GM13976 (cell line): ENCODE measurements at regions not wholly inside any gene's neighbourhood (a gene's known extent, or its start where the extent isn't known, plus 50 kb on each side); places are given as distances from the start of the nearest gene placed in this dataset.

Experiments
- DNase-seq: peaks from one replicate; pipeline ENCODE4 v3.0.0; 2012; ENCODE audit warnings: low spot score
- CTCF ChIP-seq: IDR thresholded peaks from 2 replicates; pipeline ENCODE4 v1.5.1; 2012; ENCODE audit warnings: borderline replicate concordance, mild to moderate bottlenecking; ENCODE audit not compliant: insufficient read depth; ENCODE audit errors: extremely low read depth, missing control alignments, control extremely low read depth
- in situ Hi-C: fragments of 300-500 bp; cut with MboI; formaldehyde crosslinking; loops from one replicate; pipeline ENCODE4 v1.12.0; 2022; ENCODE audit warnings: low sequenced_read_pairs, mixed read lengths, inconsistent platforms; ENCODE audit not compliant: unreplicated experiment

GRCh38 chr4:132003593-132003992, 1145.5 kb upstream of the PCDH10 start:
- TF ChIP-seq CTCF = no peak
- in situ Hi-C loops = no loop called here
- DNase-seq = no peak

DNA sequence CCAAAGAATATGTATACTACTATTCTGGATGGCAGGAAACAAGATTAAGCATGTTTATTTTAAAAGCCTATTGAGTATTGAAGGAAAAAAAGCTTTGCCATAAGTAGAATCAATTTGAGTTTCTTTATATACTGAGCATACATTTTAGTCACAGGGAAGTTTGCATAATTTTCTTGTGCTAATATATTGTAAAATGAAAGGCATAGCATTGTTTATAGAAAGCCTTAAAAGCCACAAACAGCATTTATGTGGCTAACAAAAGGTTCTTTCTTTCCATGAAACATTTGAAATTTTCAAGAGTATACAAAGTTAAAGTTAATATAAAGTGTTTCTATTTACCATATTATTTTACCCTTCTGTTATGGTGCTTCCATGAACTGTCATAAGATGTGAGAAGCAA, 1133.8 kb upstream of the PCDH10 start:
- DNase-seq = no peak
- in situ Hi-C loops = no loop called here
- TF ChIP-seq CTCF = no peak

GRCh38 chr4:132016703-132017350, 1132.3 kb upstream of the PCDH10 start:
- no peak for TF ChIP-seq CTCF
- DNase-seq = no peak
- in situ Hi-C loops = no loop called here

DNA sequence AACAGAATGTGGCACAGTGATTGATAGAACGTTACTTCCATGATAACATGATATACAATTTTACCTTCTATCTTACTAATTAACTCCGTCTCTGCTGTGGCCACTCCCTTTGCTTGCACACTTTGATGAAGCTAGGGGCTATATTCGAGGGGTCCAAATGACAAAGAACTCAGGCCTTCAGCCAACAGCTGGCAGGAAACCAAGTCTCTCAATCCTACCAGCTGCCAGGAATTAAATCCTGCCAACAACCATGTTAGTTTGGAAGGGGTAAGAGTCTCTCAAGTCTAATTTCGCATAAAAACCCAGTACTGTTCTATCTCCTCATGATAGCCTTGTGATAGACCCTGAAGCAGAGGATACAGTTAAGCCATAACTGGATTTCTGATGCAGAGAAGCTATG, 1122.9 kb upstream of the PCDH10 start:
- TF ChIP-seq CTCF = no peak
- in situ Hi-C loops = no loop called here
- DNase-seq = no peak

GRCh38 chr4:132026816-132027215, 1122.3 kb upstream of the PCDH10 start:
- no peak for DNase-seq
- in situ Hi-C loops = no loop called here
- no peak for TF ChIP-seq CTCF

- no peak for DNase-seq
- no peak for TF ChIP-seq CTCF
Observed at GRCh38 chr4:132056496-132056895, 1092.6 kb upstream of the PCDH10 start.

More at GRCh38 chr4:132056496-132056895, 1092.6 kb upstream of the PCDH10 start:
- in situ Hi-C loops = no loop called here
